HEK293T (cell line): ENCODE measurements at regions not wholly inside any gene's neighbourhood (a gene's known extent, or its start where the extent isn't known, plus 50 kb on each side); places are given as distances from the start of the nearest gene placed in this dataset.

Source experiments
- BHLHE40 ChIP-seq: fragments of 450-650 bp; IDR thresholded peaks from 2 replicates; pipeline ENCODE4 v1.6.1; 2016; ENCODE audit warnings: mild to moderate bottlenecking, moderate library complexity, borderline replicate concordance
- CTBP1 ChIP-seq: fragments of 450-650 bp; IDR thresholded peaks from 2 replicates; pipeline ENCODE4 v1.6.1; 2016; ENCODE audit warnings: borderline replicate concordance
- SP1 ChIP-seq: fragments of 450-650 bp; IDR thresholded peaks from 2 replicates; pipeline ENCODE4 v1.6.1; 2017
- TARDBP ChIP-seq: fragments of 450-650 bp; IDR thresholded peaks from 2 replicates; pipeline ENCODE4 v1.6.1; 2016

DNA sequence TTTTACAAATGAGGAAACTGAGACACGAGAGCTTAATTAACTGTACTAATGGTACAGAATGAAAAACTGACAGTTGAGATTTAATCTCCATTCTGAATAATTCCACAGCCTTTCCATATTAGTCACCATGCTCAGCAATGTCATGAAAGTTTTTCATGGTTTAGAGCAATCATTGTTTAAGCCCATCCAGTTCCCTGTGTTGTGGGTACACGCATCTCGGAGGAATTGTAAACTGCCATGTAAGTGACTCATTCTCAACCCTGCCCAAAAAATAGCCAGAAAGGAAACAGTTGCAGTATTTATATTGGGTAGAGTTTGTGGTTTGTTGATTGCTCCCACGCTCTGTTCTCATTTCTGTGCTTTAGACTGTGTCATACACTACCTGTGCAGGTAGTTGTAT, 1790.8 kb downstream of the LRRC4C start:
- TF ChIP-seq CTBP1 (no peak), TARDBP (no peak), BHLHE40 (no peak), SP1 (no peak)
